HG02759 (cell line): ENCODE measurements at regions not wholly inside any gene's neighbourhood (a gene's known extent, or its start where the extent isn't known, plus 50 kb on each side); places are given as distances from the start of the nearest gene placed in this dataset.

Experiments
- ATAC-seq: cut with Tn5 transposase; IDR thresholded peaks from one replicate; pipeline ENCODE4 v1.9.1; 2021; ENCODE audit warnings: mild to moderate bottlenecking, moderate library complexity; ENCODE audit not compliant: unreplicated experiment

- ATAC-seq, result no peak
Observed at GRCh38 chr2:120807751-120808150, 72.1 kb downstream of the GLI2 start.

GRCh38 chr2:120809151-120809550, 73.5 kb downstream of the GLI2 start:
- no peak for ATAC-seq

GRCh38 chr2:120809609-120810440, 74.2 kb downstream of the GLI2 start:
- no peak for ATAC-seq

GRCh38 chr2:120810639-120811038, 75.0 kb downstream of the GLI2 start:
- no peak for ATAC-seq

- ATAC-seq, result no peak
Observed at GRCh38 chr2:120812866-120813265, 77.2 kb downstream of the GLI2 start.

- no peak for ATAC-seq
Observed at GRCh38 chr2:120814352-120814751, 78.7 kb downstream of the GLI2 start.

- no peak for ATAC-seq
Observed at GRCh38 chr2:120815292-120815691, 79.6 kb downstream of the GLI2 start.

GRCh38 chr2:120817136-120817955, 81.7 kb downstream of the GLI2 start:
- ATAC-seq, result no peak

- ATAC-seq, result no peak
Observed at GRCh38 chr2:120817956-120818325, 82.3 kb downstream of the GLI2 start.

- ATAC-seq, result no peak
Observed at GRCh38 chr2:120818441-120818920, 82.8 kb downstream of the GLI2 start.

GRCh38 chr2:120819720-120820210, 84.1 kb downstream of the GLI2 start:
- no peak for ATAC-seq

GRCh38 chr2:120820263-120820952, 84.7 kb downstream of the GLI2 start:
- no peak for ATAC-seq

GRCh38 chr2:120820953-120821279, 85.2 kb downstream of the GLI2 start:
- no peak for ATAC-seq

GRCh38 chr2:120821446-120822160, 85.9 kb downstream of the GLI2 start:
- no peak for ATAC-seq

GRCh38 chr2:120822933-120823332, 87.3 kb downstream of the GLI2 start:
- no peak for ATAC-seq

- ATAC-seq, result no peak
Observed at GRCh38 chr2:120823551-120823950, 87.9 kb downstream of the GLI2 start.

GRCh38 chr2:120824246-120824645, 88.6 kb downstream of the GLI2 start:
- no peak for ATAC-seq

GRCh38 chr2:120825370-120826259, 89.9 kb downstream of the GLI2 start:
- ATAC-seq, result no peak

GRCh38 chr2:120826260-120826648, 90.6 kb downstream of the GLI2 start:
- ATAC-seq, result no peak
